ENCODE measurements at regions not wholly inside any gene's neighbourhood (a gene's known extent, or its start where the extent isn't known, plus 50 kb on each side); places are given as distances from the start of the nearest gene placed in this dataset.
"Not testable (repeated sequence)": the region's sequence is repeated elsewhere in the genome, so short reads cannot be mapped to it uniquely, and the experiment has no call there.

GRCh38 chr1:149219539-149219938 lies 116.2 kb upstream of the NBPF9 start:
- not testable (repeated sequence) for TF ChIP-seq CTCF (IDR thresholded peaks at IDR 0.05; ENCODE audit: insufficient read depth, low read length, poor library complexity, severe bottlenecking); EZH2phosphoT487 (conservative IDR thresholded peaks at IDR 0.05; ENCODE audit: low read length)
